Sigmoid colon (tissue), 4 donors: ENCODE measurements at regions not wholly inside any gene's neighbourhood (a gene's known extent, or its start where the extent isn't known, plus 50 kb on each side); places are given as distances from the start of the nearest gene placed in this dataset.

Experiments
- EP300 ChIP-seq, 4 donors: sonication (generic); formaldehyde crosslinking; IDR thresholded peaks; one replicate each; pipeline ENCODE4 v1.6.1; 2017; ENCODE audit warnings: antibody characterized with exemption in 4 of 4
- POLR2A ChIP-seq, 2 donors: fragments of 450-650 bp; IDR thresholded peaks; one replicate each; pipeline ENCODE4 v1.6.1; 2016; ENCODE audit warnings: antibody characterized with exemption in 2 of 2, mild to moderate bottlenecking in 2 of 2, moderate library complexity in 2 of 2
- TF ChIP-seq, protein P1 (sequence below), 4 experiments: fragments of 450-650 bp in 3 of 4; fragments of 200-600 bp in 1 of 4; IDR thresholded peaks; one replicate each; pipeline ENCODE4 v1.5.1; 2016 to 2019; ENCODE audit warnings: antibody characterized with exemption in 4 of 4, mild to moderate bottlenecking in 3 of 4, moderate library complexity in 2 of 4

- TF ChIP-seq POLR2A (IDR thresholded peaks at IDR 0.05) (no peak), EP300 (IDR thresholded peaks at IDR 0.05) (no peak)
- TF ChIP-seq, protein P1, sequence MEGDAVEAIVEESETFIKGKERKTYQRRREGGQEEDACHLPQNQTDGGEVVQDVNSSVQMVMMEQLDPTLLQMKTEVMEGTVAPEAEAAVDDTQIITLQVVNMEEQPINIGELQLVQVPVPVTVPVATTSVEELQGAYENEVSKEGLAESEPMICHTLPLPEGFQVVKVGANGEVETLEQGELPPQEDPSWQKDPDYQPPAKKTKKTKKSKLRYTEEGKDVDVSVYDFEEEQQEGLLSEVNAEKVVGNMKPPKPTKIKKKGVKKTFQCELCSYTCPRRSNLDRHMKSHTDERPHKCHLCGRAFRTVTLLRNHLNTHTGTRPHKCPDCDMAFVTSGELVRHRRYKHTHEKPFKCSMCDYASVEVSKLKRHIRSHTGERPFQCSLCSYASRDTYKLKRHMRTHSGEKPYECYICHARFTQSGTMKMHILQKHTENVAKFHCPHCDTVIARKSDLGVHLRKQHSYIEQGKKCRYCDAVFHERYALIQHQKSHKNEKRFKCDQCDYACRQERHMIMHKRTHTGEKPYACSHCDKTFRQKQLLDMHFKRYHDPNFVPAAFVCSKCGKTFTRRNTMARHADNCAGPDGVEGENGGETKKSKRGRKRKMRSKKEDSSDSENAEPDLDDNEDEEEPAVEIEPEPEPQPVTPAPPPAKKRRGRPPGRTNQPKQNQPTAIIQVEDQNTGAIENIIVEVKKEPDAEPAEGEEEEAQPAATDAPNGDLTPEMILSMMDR (IDR thresholded peaks at IDR 0.05) = no peak
These were observed 82.1 kb downstream of the CLDN34 start for GRCh38 chrX:10049236-10049635.
